ENCODE measurements at regions not wholly inside any gene's neighbourhood (a gene's known extent, or its start where the extent isn't known, plus 50 kb on each side); places are given as distances from the start of the nearest gene placed in this dataset.

- Histone ChIP-seq H3K9me2 (ENCODE audit: insufficient read depth) (no peaks in the 10 kb centered on the region), H2AFZ (no peak overlapping the region), H3K4me2 (no peak overlapping the region), H3K27me3 (ENCODE audit: insufficient read depth) (no peaks in the 10 kb centered on the region), H3K4me1 (ENCODE audit: insufficient read depth) (peaks cover 5% of the 10 kb centered on the region), H3K36me3 (ENCODE audit: insufficient read depth) (no peaks in the 10 kb centered on the region), H3K27ac (ENCODE audit: low read depth) (no peak overlapping the region), H3K4me3 (no peak overlapping the region), H3F3A (replicated peaks; ENCODE audit: low read depth) (no peaks in the 10 kb centered on the region), H4K20me1 (replicated peaks; ENCODE audit: insufficient read depth) (no peaks in the 10 kb centered on the region), H3K79me2 (replicated peaks; ENCODE audit: insufficient read depth) (no peaks in the 10 kb centered on the region)
- peaks cover 12% of the 10 kb centered on the region; the same call in 2 of the 3 replicates for H3K4me1 Mint-ChIP-seq
- H3K36me3 Mint-ChIP-seq (ENCODE audit: low read depth) = peaks cover 9% of the 10 kb centered on the region; the same call in 2 of the 3 replicates
- no peak for TF ChIP-seq EZH2phosphoT487 (IDR thresholded peaks at IDR 0.05; ENCODE audit: unreplicated experiment)
- TF ChIP-seq ZNF114 (CRISPR knock-in tag; IDR thresholded peaks at IDR 0.05) = no peak
- no peak for TF ChIP-seq ETS1 (IDR thresholded peaks at IDR 0.05)
- no peak for TF ChIP-seq JUNB (IDR thresholded peaks at IDR 0.05; ENCODE audit: unreplicated experiment)
- TF ChIP-seq STAT1 (IDR thresholded peaks at IDR 0.05; ENCODE audit: unreplicated experiment) = no peak
- TF ChIP-seq REST (IDR thresholded peaks at IDR 0.05; ENCODE audit: unreplicated experiment) = no peak
- TF ChIP-seq ZNF331 (CRISPR knock-in tag; IDR thresholded peaks at IDR 0.05; ENCODE audit: low read depth) = no peak
- TF ChIP-seq NANOG (IDR thresholded peaks at IDR 0.05; ENCODE audit: borderline replicate concordance) = no peak
- TF ChIP-seq EZH2 (IDR thresholded peaks at IDR 0.05; ENCODE audit: low read depth, unreplicated experiment) = no peak
- TF ChIP-seq CREB1 (CRISPR knock-in tag; IDR thresholded peaks at IDR 0.05; ENCODE audit: low read depth) = no peak
- TF ChIP-seq POLR2AphosphoS5 (IDR thresholded peaks at IDR 0.05; ENCODE audit: low read depth) = no peak
- no peak for TF ChIP-seq ZNF462 (CRISPR knock-in tag; IDR thresholded peaks at IDR 0.05)
- no peak for TF ChIP-seq CTCF (conservative IDR thresholded peaks at IDR 0.05; ENCODE audit: low read depth in 2 of 2)
- H3K27me3 Mint-ChIP-seq (ENCODE audit: insufficient read depth, low read depth, poor library complexity) = peaks cover 5% of the 10 kb centered on the region
- H3K4me3 Mint-ChIP-seq = no peak overlapping the region
- DNase-seq (ENCODE audit: low spot score) = no peak
- no peak overlapping the region for H3K27ac Mint-ChIP-seq
- ATAC-seq = no peak
- peaks cover 22% of the 10 kb centered on the region for H3K9me3 Mint-ChIP-seq
These were observed 223.6 kb upstream of the ISL1 start for GRCh38 chr5:51159606-51160005.

All from GM23338 (cell line).